ENCODE measurements at regions not wholly inside any gene's neighbourhood (a gene's known extent, or its start where the extent isn't known, plus 50 kb on each side); places are given as distances from the start of the nearest gene placed in this dataset.

DNA sequence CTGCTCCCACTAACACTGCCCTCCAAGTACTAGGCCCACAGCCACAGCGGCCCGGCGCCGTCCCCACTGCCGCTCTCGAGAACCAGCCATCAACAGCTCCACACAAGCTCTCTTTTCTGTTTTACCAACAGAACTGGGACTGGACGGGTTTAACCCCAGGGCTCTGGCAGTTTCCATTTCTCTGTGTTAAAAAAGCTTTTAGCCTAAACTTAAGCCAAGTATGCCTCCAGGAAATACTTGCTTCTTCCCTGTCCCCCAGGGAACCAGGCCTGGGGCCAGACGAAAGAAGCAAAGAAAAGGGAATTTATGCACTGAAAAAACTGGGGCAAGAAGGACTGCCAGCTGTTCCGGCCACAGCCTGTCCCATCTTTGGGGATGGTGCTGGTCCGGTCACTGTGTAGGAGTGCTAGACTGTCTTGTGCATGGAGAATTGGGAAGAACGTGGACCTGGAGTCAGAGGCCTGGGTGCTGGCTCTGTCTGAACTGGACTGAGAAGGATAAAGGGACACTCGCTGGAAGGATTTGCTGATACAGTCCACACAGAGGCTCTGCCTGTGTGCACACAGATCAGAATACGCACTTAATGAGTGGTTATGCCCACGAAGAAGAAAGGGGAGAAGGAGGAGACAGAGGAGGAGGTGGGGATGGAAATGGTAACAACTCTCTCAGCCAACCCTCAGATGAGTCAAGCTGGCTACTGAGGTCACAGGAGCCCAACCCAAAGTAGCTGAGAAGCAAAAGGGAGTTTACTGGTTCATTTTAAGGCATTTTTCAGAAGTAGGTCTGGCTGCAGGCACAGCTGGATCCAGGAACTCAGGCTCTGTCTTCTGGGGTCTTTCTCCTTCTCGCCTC is 254.4 kb upstream of the PMEPA1 start:
- H3K9me3 ChIP-seq (ENCODE audit: low read length) = no peaks in the 10 kb centered on the region
- H3K27ac ChIP-seq (ENCODE audit: low read depth, low read length, poor library complexity, severe bottlenecking) = no peak overlapping the region
- no peaks in the 10 kb centered on the region for H3K9me2 ChIP-seq (ENCODE audit: low read depth, low read length)
- no peaks in the 10 kb centered on the region; the same call in 1 of the 2 replicates for H3K27me3 ChIP-seq (ENCODE audit: insufficient read depth, low read length)
- H3K4me1 ChIP-seq (ENCODE audit: insufficient read depth, low read length, severe bottlenecking) = no peaks in the 10 kb centered on the region
- TF ChIP-seq, protein P1, sequence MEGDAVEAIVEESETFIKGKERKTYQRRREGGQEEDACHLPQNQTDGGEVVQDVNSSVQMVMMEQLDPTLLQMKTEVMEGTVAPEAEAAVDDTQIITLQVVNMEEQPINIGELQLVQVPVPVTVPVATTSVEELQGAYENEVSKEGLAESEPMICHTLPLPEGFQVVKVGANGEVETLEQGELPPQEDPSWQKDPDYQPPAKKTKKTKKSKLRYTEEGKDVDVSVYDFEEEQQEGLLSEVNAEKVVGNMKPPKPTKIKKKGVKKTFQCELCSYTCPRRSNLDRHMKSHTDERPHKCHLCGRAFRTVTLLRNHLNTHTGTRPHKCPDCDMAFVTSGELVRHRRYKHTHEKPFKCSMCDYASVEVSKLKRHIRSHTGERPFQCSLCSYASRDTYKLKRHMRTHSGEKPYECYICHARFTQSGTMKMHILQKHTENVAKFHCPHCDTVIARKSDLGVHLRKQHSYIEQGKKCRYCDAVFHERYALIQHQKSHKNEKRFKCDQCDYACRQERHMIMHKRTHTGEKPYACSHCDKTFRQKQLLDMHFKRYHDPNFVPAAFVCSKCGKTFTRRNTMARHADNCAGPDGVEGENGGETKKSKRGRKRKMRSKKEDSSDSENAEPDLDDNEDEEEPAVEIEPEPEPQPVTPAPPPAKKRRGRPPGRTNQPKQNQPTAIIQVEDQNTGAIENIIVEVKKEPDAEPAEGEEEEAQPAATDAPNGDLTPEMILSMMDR (IDR thresholded peaks at IDR 0.05; ENCODE audit: low read length) = no peak
- no peak for TF ChIP-seq EZH2 (IDR thresholded peaks at IDR 0.05; ENCODE audit: borderline replicate concordance, low read length)
- H3K36me3 ChIP-seq (ENCODE audit: insufficient read depth, low read length) = no peaks in the 10 kb centered on the region
- H4K20me1 ChIP-seq (ENCODE audit: insufficient read depth, low read length) = no peaks in the 10 kb centered on the region
- no peak overlapping the region for H2AFZ ChIP-seq (ENCODE audit: low read length)
- no peak overlapping the region for H3K4me3 ChIP-seq (ENCODE audit: low read depth, low read length, poor library complexity, severe bottlenecking)
- no peaks in the 10 kb centered on the region for H3F3A ChIP-seq (ENCODE audit: insufficient read depth, low read length)
- H3K4me2 ChIP-seq (ENCODE audit: low read length) = no peak overlapping the region
- no peak overlapping the region for H3K9ac ChIP-seq (ENCODE audit: low read length)
- no peaks in the 10 kb centered on the region for H3K79me2 ChIP-seq (ENCODE audit: insufficient read depth, low read length)

DNA sequence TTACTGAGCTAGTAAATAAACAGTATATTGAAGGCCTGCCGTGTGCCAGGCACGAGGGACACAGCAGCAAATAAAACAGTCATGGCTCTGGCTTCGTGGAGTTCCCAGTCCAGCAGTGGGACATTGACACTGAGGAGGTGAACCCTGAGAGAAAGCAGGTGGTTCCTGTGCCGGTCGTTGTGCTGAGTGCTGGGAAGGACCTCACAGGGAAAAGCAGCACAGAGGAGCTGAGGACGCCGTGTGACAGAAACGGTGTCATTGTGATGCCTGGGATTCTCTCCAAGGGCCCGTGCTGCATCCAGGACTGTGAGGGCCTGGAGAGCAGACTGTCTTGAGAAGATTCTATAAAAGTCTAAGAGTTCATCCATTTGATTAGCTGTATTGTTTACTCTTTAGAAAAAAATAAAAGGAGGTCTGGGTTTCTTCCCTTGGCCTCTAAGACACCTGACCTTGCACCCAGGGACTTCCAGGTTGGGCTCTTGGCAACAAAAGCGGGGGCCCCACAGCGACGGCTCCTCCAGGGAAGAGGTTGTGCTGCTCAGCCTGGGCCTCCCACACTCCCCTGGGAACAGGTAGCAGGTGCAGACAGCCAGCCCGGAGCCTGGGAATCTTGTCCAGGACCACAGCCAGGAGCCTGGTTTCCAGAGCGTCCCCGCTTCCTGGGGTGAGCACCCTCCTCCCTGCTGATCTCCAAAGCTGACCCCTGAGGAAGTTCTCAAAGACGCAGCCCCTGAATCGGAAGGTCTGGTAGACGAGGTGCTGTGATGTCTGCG is 251.2 kb upstream of the PMEPA1 start:
- Histone ChIP-seq H4K20me1 (ENCODE audit: insufficient read depth, low read length) (no peaks in the 10 kb centered on the region), H3K4me3 (ENCODE audit: low read depth, low read length, poor library complexity, severe bottlenecking) (no peak overlapping the region), H3K27ac (ENCODE audit: low read depth, low read length, poor library complexity, severe bottlenecking) (no peak overlapping the region), H3K27me3 (ENCODE audit: insufficient read depth, low read length) (peaks cover 4% of the 10 kb centered on the region; the same call in 1 of the 2 replicates), H3F3A (ENCODE audit: insufficient read depth, low read length) (no peaks in the 10 kb centered on the region), H2AFZ (ENCODE audit: low read length) (no peak overlapping the region), H3K9me2 (ENCODE audit: low read depth, low read length) (no peaks in the 10 kb centered on the region), H3K4me1 (ENCODE audit: insufficient read depth, low read length, severe bottlenecking) (no peaks in the 10 kb centered on the region), H3K79me2 (ENCODE audit: insufficient read depth, low read length) (no peaks in the 10 kb centered on the region), H3K9ac (ENCODE audit: low read length) (no peak overlapping the region), H3K36me3 (ENCODE audit: insufficient read depth, low read length) (no peaks in the 10 kb centered on the region), H3K9me3 (ENCODE audit: low read length) (no peaks in the 10 kb centered on the region), H3K4me2 (ENCODE audit: low read length) (no peak overlapping the region)
- no peak for TF ChIP-seq EZH2 (IDR thresholded peaks at IDR 0.05; ENCODE audit: borderline replicate concordance, low read length)
- TF ChIP-seq, protein P1 (IDR thresholded peaks at IDR 0.05; ENCODE audit: low read length) = no peak

DNA sequence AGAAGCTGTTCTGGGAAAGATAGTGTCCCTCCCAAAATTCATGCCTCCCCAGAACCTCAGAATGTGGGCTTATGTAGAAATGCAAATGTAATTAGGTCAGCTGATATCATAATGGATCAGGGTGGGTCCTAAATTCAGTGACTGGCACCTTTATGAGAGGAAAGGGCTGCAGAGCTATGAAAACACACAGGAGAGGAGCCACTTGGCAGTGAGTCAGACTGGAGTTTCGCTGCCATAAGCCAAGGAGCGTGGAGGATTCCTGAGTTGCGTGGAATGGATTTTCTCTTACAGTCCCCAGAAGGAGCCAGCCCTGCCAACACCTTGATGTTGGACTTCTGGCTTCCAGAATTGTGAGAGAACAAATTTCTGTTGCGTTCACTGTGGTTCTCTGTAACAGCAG is 249.8 kb upstream of the PMEPA1 start:
- Histone ChIP-seq H3K4me2 (ENCODE audit: low read length) (no peak overlapping the region), H3K9me3 (ENCODE audit: low read length) (no peaks in the 10 kb centered on the region), H3K9ac (ENCODE audit: low read length) (no peak overlapping the region), H3K27me3 (ENCODE audit: insufficient read depth, low read length) (peaks cover 4% of the 10 kb centered on the region; the same call in 1 of the 2 replicates), H2AFZ (ENCODE audit: low read length) (no peak overlapping the region), H3F3A (ENCODE audit: insufficient read depth, low read length) (no peaks in the 10 kb centered on the region), H3K79me2 (ENCODE audit: insufficient read depth, low read length) (no peaks in the 10 kb centered on the region), H3K4me1 (ENCODE audit: insufficient read depth, low read length, severe bottlenecking) (no peaks in the 10 kb centered on the region), H3K4me3 (ENCODE audit: low read depth, low read length, poor library complexity, severe bottlenecking) (no peak overlapping the region), H3K36me3 (ENCODE audit: insufficient read depth, low read length) (no peaks in the 10 kb centered on the region), H3K9me2 (ENCODE audit: low read depth, low read length) (no peaks in the 10 kb centered on the region), H4K20me1 (ENCODE audit: insufficient read depth, low read length) (no peaks in the 10 kb centered on the region), H3K27ac (ENCODE audit: low read depth, low read length, poor library complexity, severe bottlenecking) (no peak overlapping the region)
- TF ChIP-seq EZH2 (IDR thresholded peaks at IDR 0.05; ENCODE audit: borderline replicate concordance, low read length) = no peak
- TF ChIP-seq, protein P1 (IDR thresholded peaks at IDR 0.05; ENCODE audit: low read length) = no peak

Data from OCI-LY1 (cell line).